ENCODE measurements at regions not wholly inside any gene's neighbourhood (a gene's known extent, or its start where the extent isn't known, plus 50 kb on each side); places are given as distances from the start of the nearest gene placed in this dataset.
"Not testable (repeated sequence)": the region's sequence is repeated elsewhere in the genome, so short reads cannot be mapped to it uniquely, and the experiment has no call there.

- not testable (repeated sequence) for TF ChIP-seq CTCF (IDR thresholded peaks at IDR 0.05; ENCODE audit: extremely low read depth in 1 of 2, insufficient read depth in 1 of 2, low read depth in 1 of 2, low read length in 2 of 2); POLR2A (IDR thresholded peaks at IDR 0.05; ENCODE audit: low read depth, low read length); EZH2 (IDR thresholded peaks at IDR 0.05; ENCODE audit: borderline replicate concordance, low read depth, low read length, severe bottlenecking)
These were observed 378.7 kb downstream of the ANAPC1 start for GRCh38 chr2:111505267-111505666.
